ENCODE measurements at regions not wholly inside any gene's neighbourhood (a gene's known extent, or its start where the extent isn't known, plus 50 kb on each side); places are given as distances from the start of the nearest gene placed in this dataset.

GRCh38 chr9:105912157-105912862, 218.0 kb downstream of the TMEM38B start:
- no peak for TF ChIP-seq POLR2AphosphoS5 (IDR thresholded peaks at IDR 0.05; ENCODE audit: low read depth, low read length)
- TF ChIP-seq TAF1 (IDR thresholded peaks at IDR 0.05; ENCODE audit: borderline replicate concordance, insufficient read depth, low read length), result no peak

Data from PFSK-1 (cell line).